GM23248 (cell line): ENCODE measurements at regions not wholly inside any gene's neighbourhood (a gene's known extent, or its start where the extent isn't known, plus 50 kb on each side); places are given as distances from the start of the nearest gene placed in this dataset.

ENCODE experiments used
- DNase-seq: peaks from one replicate; pipeline ENCODE4 v3.0.0-alpha.2; 2015
- H2AFZ ChIP-seq: fragments of 200-600 bp; sonication (generic); 2 replicates; pipeline ENCODE4 v1.6.1; 2016; ENCODE audit warnings: antibody characterized with exemption
- H3F3A ChIP-seq: fragments of 200-600 bp; sonication (generic); 2 replicates; pipeline ENCODE4 v1.6.1; 2016; ENCODE audit warnings: mild to moderate bottlenecking, antibody characterized with exemption, mixed run types; ENCODE audit not compliant: insufficient read depth
- H3K27ac ChIP-seq: fragments of 200-600 bp; sonication (generic); 2 replicates; pipeline ENCODE4 v1.5.1; 2016; ENCODE audit warnings: mild to moderate bottlenecking
- H3K27me3 ChIP-seq: fragments of 200-600 bp; sonication (generic); replicated peaks from 2 replicates; pipeline ENCODE4 v1.6.1; 2016; ENCODE audit warnings: mild to moderate bottlenecking; ENCODE audit not compliant: insufficient read depth
- H3K36me3 ChIP-seq: fragments of 200-600 bp; sonication (generic); 2 replicates; pipeline ENCODE4 v1.6.1; 2016; ENCODE audit warnings: low read depth, mild to moderate bottlenecking
- H3K4me1 ChIP-seq: fragments of 200-600 bp; sonication (generic); 2 replicates; pipeline ENCODE4 v1.6.1; 2016; ENCODE audit warnings: mild to moderate bottlenecking; ENCODE audit not compliant: insufficient read depth
- H3K4me2 ChIP-seq: fragments of 200-600 bp; sonication (generic); one replicate; pipeline ENCODE4 v1.6.1; 2016; ENCODE audit warnings: mild to moderate bottlenecking; ENCODE audit not compliant: unreplicated experiment
- H3K4me3 ChIP-seq: fragments of 200-600 bp; sonication (generic); 2 replicates; pipeline ENCODE4 v1.5.1; 2016; ENCODE audit warnings: mild to moderate bottlenecking
- H3K79me2 ChIP-seq: fragments of 200-600 bp; sonication (generic); 2 replicates; pipeline ENCODE4 v1.6.1; 2016; ENCODE audit warnings: mild to moderate bottlenecking; ENCODE audit not compliant: insufficient read depth
- H3K9ac ChIP-seq: fragments of 200-600 bp; sonication (generic); 2 replicates; pipeline ENCODE4 v1.6.1; 2016; ENCODE audit warnings: mild to moderate bottlenecking
- H3K9me2 ChIP-seq: fragments of 200-600 bp; sonication (generic); 2 replicates; pipeline ENCODE4 v1.6.1; 2016; ENCODE audit warnings: mixed run types, mild to moderate bottlenecking, moderate library complexity; ENCODE audit not compliant: insufficient read depth
- H3K9me3 ChIP-seq: fragments of 200-600 bp; sonication (generic); one replicate; pipeline ENCODE4 v1.6.1; 2017; ENCODE audit warnings: low read depth
- H4K20me1 ChIP-seq: fragments of 200-600 bp; sonication (generic); 2 replicates; pipeline ENCODE4 v1.6.0; 2016; ENCODE audit not compliant: insufficient read depth
- EZH2 ChIP-seq: fragments of 200-600 bp; sonication (generic); IDR thresholded peaks from 2 replicates; pipeline ENCODE4 v1.6.1; 2018; ENCODE audit warnings: antibody characterized with exemption, mild to moderate bottlenecking; ENCODE audit not compliant: insufficient read depth, poor library complexity, severe bottlenecking
- EZH2phosphoT487 ChIP-seq: fragments of 200-600 bp; sonication (generic); IDR thresholded peaks from 2 replicates; pipeline ENCODE4 v1.6.1; 2018; ENCODE audit warnings: antibody characterized with exemption, moderate library complexity, mild to moderate bottlenecking, low read depth; ENCODE audit not compliant: insufficient read depth
- WGBS, 2 experiments: methylation state at CpG; one replicate each; pipeline ENCODE4 v1.1.6; 2015 to 2017; ENCODE audit warnings: low lambda C conversion rate in 2 of 2, low coverage in 1 of 2; ENCODE audit errors: missing lambda C conversion rate in 2 of 2; 5-methylcytosine and 5-hydroxymethylcytosine counted together
- in situ Hi-C: fragments of 300-500 bp; cut with MboI; formaldehyde crosslinking; loops from 2 replicates; pipeline ENCODE4 v1.15.0; 2020

- no peaks in the 10 kb centered on the region for H3K9me2 ChIP-seq
- H3K79me2 ChIP-seq = no peaks in the 10 kb centered on the region
- no peak overlapping the region for H3K4me3 ChIP-seq
- no peak overlapping the region for H2AFZ ChIP-seq
- no peaks in the 10 kb centered on the region for H3K4me1 ChIP-seq
- H3K27ac ChIP-seq = no peak overlapping the region
- H3K9ac ChIP-seq = no peak overlapping the region
- no peak for DNase-seq
- in situ Hi-C loops = no loop called here
- H4K20me1 ChIP-seq = no peaks in the 10 kb centered on the region
- WGBS, 2 experiments = 94 to 96% methylated on average over 5 of the region's 5 CpGs
- H3K9me3 ChIP-seq = no peaks in the 10 kb centered on the region
- no peak for TF ChIP-seq EZH2
- TF ChIP-seq EZH2phosphoT487 = no peak
- H3K4me2 ChIP-seq = no peak overlapping the region
- no peaks in the 10 kb centered on the region for H3F3A ChIP-seq
- no peaks in the 10 kb centered on the region for H3K36me3 ChIP-seq
- H3K27me3 ChIP-seq = no peaks in the 10 kb centered on the region
Observed at GRCh38 chr5:68565427-68565826, 349.9 kb downstream of the PIK3R1 start.

- H3K9me2 ChIP-seq = no peaks in the 10 kb centered on the region
- H3F3A ChIP-seq = no peaks in the 10 kb centered on the region
- H3K4me3 ChIP-seq = no peak overlapping the region
- no peak overlapping the region for H3K4me2 ChIP-seq
- H3K36me3 ChIP-seq = no peaks in the 10 kb centered on the region
- in situ Hi-C loops = no loop called here
- H4K20me1 ChIP-seq = no peaks in the 10 kb centered on the region
- no peak overlapping the region for H3K27ac ChIP-seq
- no peak overlapping the region for H2AFZ ChIP-seq
- H3K9ac ChIP-seq = no peak overlapping the region
- H3K79me2 ChIP-seq = no peaks in the 10 kb centered on the region
- H3K4me1 ChIP-seq = no peaks in the 10 kb centered on the region
- no peak for TF ChIP-seq EZH2phosphoT487
- TF ChIP-seq EZH2 = no peak
- H3K27me3 ChIP-seq = no peaks in the 10 kb centered on the region
- H3K9me3 ChIP-seq = no peaks in the 10 kb centered on the region
- DNase-seq = no peak
- WGBS, 2 experiments = 85 to 86% methylated on average over 1 of the region's 1 CpG
Observed at GRCh38 chr5:68576805-68577204, 361.2 kb downstream of the PIK3R1 start.

GRCh38 chr5:68582284-68582683 is 366.7 kb downstream of the PIK3R1 start:
- Histone ChIP-seq H3K4me1 (peaks cover 7% of the 10 kb centered on the region), H3K27me3 (no peaks in the 10 kb centered on the region), H3K36me3 (no peaks in the 10 kb centered on the region), H3K9me2 (no peaks in the 10 kb centered on the region), H3K9me3 (no peaks in the 10 kb centered on the region), H3K79me2 (no peaks in the 10 kb centered on the region), H3K27ac (no peak overlapping the region), H2AFZ (no peak overlapping the region), H3K4me2 (no peak overlapping the region), H3K9ac (no peak overlapping the region), H4K20me1 (no peaks in the 10 kb centered on the region), H3K4me3 (no peak overlapping the region), H3F3A (peaks cover 5% of the 10 kb centered on the region)
- in situ Hi-C loops = no loop called here
- no peak for TF ChIP-seq EZH2
- TF ChIP-seq EZH2phosphoT487 = no peak
- DNase-seq = no peak
- WGBS, 2 experiments = 92 to 93% methylated on average over 1 of the region's 1 CpG

- Histone ChIP-seq H3K4me3 (no peak overlapping the region), H3K27ac (no peak overlapping the region), H3K9me2 (no peaks in the 10 kb centered on the region), H4K20me1 (no peaks in the 10 kb centered on the region), H2AFZ (0 out of 2 replicates have a peak overlapping the region, but pooled peaks have one; percentile 10), H3K4me1 (peaks cover 11% of the 10 kb centered on the region), H3K79me2 (no peaks in the 10 kb centered on the region), H3K9ac (no peak overlapping the region), H3K9me3 (no peaks in the 10 kb centered on the region), H3F3A (peaks cover 11% of the 10 kb centered on the region), H3K4me2 (peak overlapping the region; percentile 2), H3K27me3 (no peaks in the 10 kb centered on the region), H3K36me3 (no peaks in the 10 kb centered on the region)
- in situ Hi-C loops = no loop called here
- DNase-seq = peak; percentile 68
- TF ChIP-seq EZH2phosphoT487 (no peak), EZH2 (no peak)
Observed at GRCh38 chr5:68587171-68587570, 371.6 kb downstream of the PIK3R1 start.

- H3K27ac ChIP-seq = no peak overlapping the region
- WGBS, 2 experiments = 80 to 81% methylated on average over 4 of the region's 4 CpGs
- no peak overlapping the region for H3K4me3 ChIP-seq
- no peak overlapping the region for H2AFZ ChIP-seq
- H3K9me3 ChIP-seq = no peaks in the 10 kb centered on the region
- no peak for TF ChIP-seq EZH2
- TF ChIP-seq EZH2phosphoT487 = no peak
- H3K36me3 ChIP-seq = no peaks in the 10 kb centered on the region
- H3K9me2 ChIP-seq = no peaks in the 10 kb centered on the region
- H3K79me2 ChIP-seq = no peaks in the 10 kb centered on the region
- H3K9ac ChIP-seq = no peak overlapping the region
- peaks cover 11% of the 10 kb centered on the region for H3F3A ChIP-seq
- no peak overlapping the region for H3K4me2 ChIP-seq
- DNase-seq = no peak
- H3K27me3 ChIP-seq = no peaks in the 10 kb centered on the region
- H3K4me1 ChIP-seq = peaks cover 8% of the 10 kb centered on the region
- no peaks in the 10 kb centered on the region for H4K20me1 ChIP-seq
- in situ Hi-C loops = no loop called here
Observed at GRCh38 chr5:68591850-68592249, 376.3 kb downstream of the PIK3R1 start.
